ENCODE measurements at regions not wholly inside any gene's neighbourhood (a gene's known extent, or its start where the extent isn't known, plus 50 kb on each side); places are given as distances from the start of the nearest gene placed in this dataset.

DNA sequence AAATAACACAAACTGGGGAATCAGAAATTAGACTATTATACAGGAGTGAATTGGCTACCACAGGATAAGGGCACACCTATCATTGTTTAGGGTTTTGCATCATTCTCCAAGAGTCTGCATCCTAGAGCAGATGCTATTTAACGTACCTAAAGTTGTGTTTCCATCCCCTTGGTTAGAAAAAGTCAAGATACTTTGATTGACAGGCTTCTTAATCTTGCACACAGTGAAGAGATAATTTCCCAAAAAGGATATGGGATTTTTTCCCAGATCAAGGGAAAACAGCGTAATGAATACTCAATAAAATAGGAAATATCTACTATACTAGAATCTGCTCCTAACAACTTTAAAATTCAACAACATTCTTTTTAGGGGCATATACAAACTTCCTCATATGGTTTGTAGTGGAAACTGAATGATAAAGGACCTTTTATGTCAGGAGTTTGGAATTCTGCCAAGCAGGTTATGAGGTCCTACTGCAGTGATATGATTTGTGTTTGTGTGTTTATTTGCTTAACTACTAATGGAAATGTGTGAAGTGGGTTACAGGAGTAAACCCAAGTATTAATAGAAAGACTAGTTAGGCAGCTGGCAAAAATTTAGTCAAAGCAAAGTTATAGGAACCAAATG lies 124.1 kb upstream of the MME start:
- Mint-ChIP-seq H3K9me3 (ENCODE audit: unreplicated experiment) (peaks cover 8% of the 10 kb centered on the region), H3K27me3 (ENCODE audit: unreplicated experiment) (no peaks in the 10 kb centered on the region), H3K27ac (ENCODE audit: unreplicated experiment) (no peak overlapping the region), H3K4me1 (ENCODE audit: unreplicated experiment) (no peaks in the 10 kb centered on the region), H3K36me3 (ENCODE audit: unreplicated experiment) (peaks cover 2% of the 10 kb centered on the region), H3K4me3 (ENCODE audit: unreplicated experiment) (no peak overlapping the region)
- TF ChIP-seq, protein P1, sequence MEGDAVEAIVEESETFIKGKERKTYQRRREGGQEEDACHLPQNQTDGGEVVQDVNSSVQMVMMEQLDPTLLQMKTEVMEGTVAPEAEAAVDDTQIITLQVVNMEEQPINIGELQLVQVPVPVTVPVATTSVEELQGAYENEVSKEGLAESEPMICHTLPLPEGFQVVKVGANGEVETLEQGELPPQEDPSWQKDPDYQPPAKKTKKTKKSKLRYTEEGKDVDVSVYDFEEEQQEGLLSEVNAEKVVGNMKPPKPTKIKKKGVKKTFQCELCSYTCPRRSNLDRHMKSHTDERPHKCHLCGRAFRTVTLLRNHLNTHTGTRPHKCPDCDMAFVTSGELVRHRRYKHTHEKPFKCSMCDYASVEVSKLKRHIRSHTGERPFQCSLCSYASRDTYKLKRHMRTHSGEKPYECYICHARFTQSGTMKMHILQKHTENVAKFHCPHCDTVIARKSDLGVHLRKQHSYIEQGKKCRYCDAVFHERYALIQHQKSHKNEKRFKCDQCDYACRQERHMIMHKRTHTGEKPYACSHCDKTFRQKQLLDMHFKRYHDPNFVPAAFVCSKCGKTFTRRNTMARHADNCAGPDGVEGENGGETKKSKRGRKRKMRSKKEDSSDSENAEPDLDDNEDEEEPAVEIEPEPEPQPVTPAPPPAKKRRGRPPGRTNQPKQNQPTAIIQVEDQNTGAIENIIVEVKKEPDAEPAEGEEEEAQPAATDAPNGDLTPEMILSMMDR (IDR thresholded peaks at IDR 0.05) = no peak
- no peak for DNase-seq (ENCODE audit: extremely low spot score, unreplicated experiment)

DNA sequence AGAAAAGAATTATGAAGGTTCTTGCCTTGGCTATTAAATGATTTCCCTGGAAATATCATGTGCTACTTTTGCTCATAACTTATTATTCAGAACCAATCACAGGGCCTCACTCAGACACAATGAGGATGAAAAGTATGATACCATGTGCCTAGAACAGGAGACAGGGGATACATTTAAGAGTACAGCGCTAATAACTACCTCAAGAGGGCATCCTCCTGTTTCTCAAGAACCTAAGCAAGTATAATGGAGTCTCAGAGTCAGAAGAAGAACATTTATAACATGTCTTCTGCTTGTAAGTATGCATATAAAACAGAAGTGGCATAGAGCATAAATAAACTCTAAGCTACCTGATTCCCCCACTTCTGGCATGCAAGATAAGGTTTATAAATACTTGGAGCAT lies 125.4 kb upstream of the MME start:
- Mint-ChIP-seq H3K27ac (ENCODE audit: unreplicated experiment) (no peak overlapping the region), H3K4me3 (ENCODE audit: unreplicated experiment) (no peak overlapping the region), H3K4me1 (ENCODE audit: unreplicated experiment) (no peaks in the 10 kb centered on the region), H3K36me3 (ENCODE audit: unreplicated experiment) (peaks cover 2% of the 10 kb centered on the region), H3K9me3 (ENCODE audit: unreplicated experiment) (peaks cover 8% of the 10 kb centered on the region), H3K27me3 (ENCODE audit: unreplicated experiment) (no peaks in the 10 kb centered on the region)
- DNase-seq (ENCODE audit: extremely low spot score, unreplicated experiment) = no peak
- TF ChIP-seq, protein P1 (IDR thresholded peaks at IDR 0.05) = peak; percentile 58

DNA sequence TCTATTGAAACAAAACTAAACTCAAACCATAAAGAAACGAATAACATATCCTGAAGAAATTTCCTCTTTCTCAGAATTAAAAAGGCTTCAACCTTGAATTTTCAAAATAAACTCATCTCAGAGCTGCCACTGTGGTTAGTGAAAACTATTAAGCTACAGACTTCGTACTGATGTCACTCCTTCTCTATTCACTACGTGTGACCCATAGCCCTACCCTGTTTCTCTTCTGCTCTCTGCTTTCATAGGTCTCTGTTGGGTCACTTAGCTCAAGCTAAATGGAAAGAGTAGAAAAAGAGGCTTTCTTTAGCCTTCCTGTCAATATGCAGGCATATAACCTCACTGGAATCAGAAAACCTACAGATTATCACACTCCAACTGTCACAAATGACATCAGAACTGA lies 126.6 kb upstream of the MME start:
- no peak overlapping the region for H3K4me3 Mint-ChIP-seq (ENCODE audit: unreplicated experiment)
- H3K4me1 Mint-ChIP-seq (ENCODE audit: unreplicated experiment) = no peaks in the 10 kb centered on the region
- peaks cover 2% of the 10 kb centered on the region for H3K36me3 Mint-ChIP-seq (ENCODE audit: unreplicated experiment)
- peaks cover 15% of the 10 kb centered on the region for H3K9me3 Mint-ChIP-seq (ENCODE audit: unreplicated experiment)
- no peak overlapping the region for H3K27ac Mint-ChIP-seq (ENCODE audit: unreplicated experiment)
- TF ChIP-seq, protein P1 (IDR thresholded peaks at IDR 0.05) = no peak
- no peaks in the 10 kb centered on the region for H3K27me3 Mint-ChIP-seq (ENCODE audit: unreplicated experiment)
- DNase-seq (ENCODE audit: extremely low spot score, unreplicated experiment) = no peak

DNA sequence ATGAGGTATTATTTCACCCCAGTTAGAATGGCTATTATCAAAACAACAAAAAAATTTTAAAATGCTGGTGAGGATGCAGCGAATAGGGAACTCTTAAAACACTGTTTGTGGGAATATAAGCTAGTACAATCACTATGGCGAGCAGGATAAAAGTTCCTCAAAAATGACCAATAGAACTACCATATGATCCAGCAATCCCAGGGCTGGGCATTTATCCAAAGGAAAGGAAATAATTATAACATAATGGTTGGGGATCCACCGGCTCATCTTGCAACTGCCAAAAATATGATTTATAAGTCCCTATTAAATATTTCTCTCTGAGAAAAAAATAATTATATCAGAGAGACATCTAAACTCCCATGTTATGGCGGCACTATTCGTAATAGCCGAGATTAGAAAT lies 127.6 kb upstream of the MME start:
- no peaks in the 10 kb centered on the region for H3K27me3 Mint-ChIP-seq (ENCODE audit: unreplicated experiment)
- no peaks in the 10 kb centered on the region for H3K4me1 Mint-ChIP-seq (ENCODE audit: unreplicated experiment)
- TF ChIP-seq, protein P1 (IDR thresholded peaks at IDR 0.05) = no peak
- no peak for DNase-seq (ENCODE audit: extremely low spot score, unreplicated experiment)
- H3K36me3 Mint-ChIP-seq (ENCODE audit: unreplicated experiment) = peaks cover 2% of the 10 kb centered on the region
- no peak overlapping the region for H3K27ac Mint-ChIP-seq (ENCODE audit: unreplicated experiment)
- H3K4me3 Mint-ChIP-seq (ENCODE audit: unreplicated experiment) = no peak overlapping the region
- H3K9me3 Mint-ChIP-seq (ENCODE audit: unreplicated experiment) = peaks cover 15% of the 10 kb centered on the region

DNA sequence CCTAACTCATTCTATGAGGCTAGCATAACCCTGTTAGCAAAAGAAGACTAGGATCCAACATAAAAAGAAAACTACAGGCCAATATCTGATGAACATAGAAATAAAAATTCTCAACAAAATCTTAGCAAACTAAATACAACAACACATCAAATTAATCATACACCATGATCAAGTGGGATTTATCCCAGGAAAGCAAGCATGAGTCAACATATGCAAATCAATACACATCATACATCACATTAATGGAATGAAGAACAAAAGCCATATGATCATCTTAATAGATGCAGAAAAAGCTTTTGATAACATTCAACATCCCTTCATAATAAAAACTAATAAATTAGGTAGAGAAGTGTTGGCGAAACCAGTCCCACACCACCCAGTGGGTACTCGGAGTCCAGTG lies 136.1 kb upstream of the MME start:
- Mint-ChIP-seq H3K4me3 (ENCODE audit: unreplicated experiment) (no peak overlapping the region), H3K27ac (ENCODE audit: unreplicated experiment) (no peak overlapping the region), H3K4me1 (ENCODE audit: unreplicated experiment) (no peaks in the 10 kb centered on the region), H3K36me3 (ENCODE audit: unreplicated experiment) (no peaks in the 10 kb centered on the region), H3K9me3 (ENCODE audit: unreplicated experiment) (peaks cover 28% of the 10 kb centered on the region), H3K27me3 (ENCODE audit: unreplicated experiment) (peaks cover 4% of the 10 kb centered on the region)
- TF ChIP-seq, protein P1 (IDR thresholded peaks at IDR 0.05) = no peak
- no peak for DNase-seq (ENCODE audit: extremely low spot score, unreplicated experiment)
